NCI-H82 treated with DMSO at 0.1 percent for 48 hours (cell line): ENCODE measurements at regions not wholly inside any gene's neighbourhood (a gene's known extent, or its start where the extent isn't known, plus 50 kb on each side); places are given as distances from the start of the nearest gene placed in this dataset.

Experiments used
- DNase-seq: peaks from one replicate; lab custom pipeline; 2025; ENCODE audit not compliant: unreplicated experiment; lab: John Stamatoyannopoulos, UW

- no peak for DNase-seq
Observed at GRCh38 chr14:73800970-73801515, 50.6 kb upstream of the PTGR2 start.

DNA sequence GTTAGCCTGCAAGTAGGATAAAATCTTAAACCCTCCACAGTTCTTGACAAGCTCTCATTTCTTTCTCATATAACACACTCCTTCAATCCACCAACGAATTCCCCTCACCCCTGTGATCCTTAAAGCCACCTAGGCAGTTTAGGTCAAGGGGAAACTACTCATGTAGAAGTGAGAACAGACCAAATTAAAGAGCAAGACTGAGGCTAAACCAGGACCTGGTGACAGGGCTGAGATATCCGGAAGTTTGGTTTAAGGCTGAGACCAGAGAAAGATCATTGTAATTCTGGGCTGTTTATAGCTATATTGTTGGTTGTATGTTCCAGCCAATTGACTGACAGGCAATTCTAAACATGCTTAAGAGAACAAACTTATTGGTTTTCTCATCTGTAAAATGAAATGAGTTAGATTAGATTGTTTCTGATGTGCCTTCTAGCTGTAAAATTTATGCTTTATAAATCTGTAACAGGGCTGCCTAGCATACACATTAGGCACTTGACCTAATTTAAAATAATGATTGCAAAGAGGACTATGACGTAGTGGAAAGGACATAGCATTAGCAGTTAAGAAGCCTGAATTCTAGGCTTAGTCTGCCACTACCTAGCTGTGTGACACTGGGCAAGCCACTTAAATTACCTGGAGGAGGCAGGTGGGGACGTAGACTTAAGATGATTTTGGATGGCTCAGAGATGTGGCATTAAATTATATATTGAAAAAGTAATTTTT, 53.9 kb upstream of the PTGR2 start:
- DNase-seq: no peak

DNA sequence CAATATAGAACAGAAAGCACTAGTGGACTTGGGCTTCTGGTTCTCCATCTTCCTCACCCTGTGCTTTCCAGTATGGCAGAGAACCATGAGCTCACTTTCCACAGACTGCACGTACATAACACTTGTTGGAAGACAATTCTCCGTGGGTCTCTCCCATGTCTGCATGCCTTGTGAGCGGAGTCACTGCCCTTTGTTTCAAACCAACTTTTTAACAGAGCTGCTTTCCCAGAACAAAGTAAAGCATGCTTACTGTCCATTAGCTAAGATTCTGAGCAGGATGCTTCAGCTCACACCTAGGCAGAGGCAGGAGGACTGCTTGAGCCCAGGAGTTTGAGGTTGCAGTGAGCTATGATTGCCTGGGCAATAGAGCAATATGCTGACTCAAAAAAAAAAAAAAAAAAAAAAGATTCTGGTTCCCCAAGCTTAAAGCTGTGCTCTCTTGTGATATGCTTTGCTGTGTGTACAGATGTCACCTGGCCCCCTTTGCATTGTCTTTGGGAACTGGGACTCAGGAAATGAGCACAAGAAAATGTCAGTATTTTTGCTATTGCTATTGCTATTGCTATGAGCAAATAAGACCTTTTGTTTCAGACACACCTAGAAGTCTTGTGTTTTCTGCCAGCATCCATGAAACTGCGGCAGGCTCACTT, 54.6 kb upstream of the PTGR2 start:
- DNase-seq: no peak

- DNase-seq: no peak
Observed at GRCh38 chr14:73796415-73796814, 55.2 kb upstream of the PTGR2 start.

DNA sequence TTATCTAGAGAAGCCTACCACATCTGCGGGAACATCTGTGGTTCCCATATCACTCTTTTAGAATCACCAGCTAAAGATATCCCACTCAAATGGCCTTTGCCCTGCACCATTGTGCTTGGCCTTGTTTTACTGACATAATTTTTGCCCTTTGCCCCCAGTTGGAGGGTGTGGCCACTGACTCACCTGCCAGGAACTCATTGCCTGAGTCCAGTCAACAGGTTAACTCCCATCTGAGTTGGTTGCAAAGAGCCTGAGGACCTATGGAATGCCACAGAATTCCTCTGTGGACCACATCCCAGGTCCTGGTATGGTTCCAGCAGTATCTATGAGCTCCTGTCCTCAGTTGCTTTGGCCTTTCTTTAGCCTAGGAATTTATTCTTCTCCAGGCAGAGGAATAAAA, 55.7 kb upstream of the PTGR2 start:
- DNase-seq: no peak

DNA sequence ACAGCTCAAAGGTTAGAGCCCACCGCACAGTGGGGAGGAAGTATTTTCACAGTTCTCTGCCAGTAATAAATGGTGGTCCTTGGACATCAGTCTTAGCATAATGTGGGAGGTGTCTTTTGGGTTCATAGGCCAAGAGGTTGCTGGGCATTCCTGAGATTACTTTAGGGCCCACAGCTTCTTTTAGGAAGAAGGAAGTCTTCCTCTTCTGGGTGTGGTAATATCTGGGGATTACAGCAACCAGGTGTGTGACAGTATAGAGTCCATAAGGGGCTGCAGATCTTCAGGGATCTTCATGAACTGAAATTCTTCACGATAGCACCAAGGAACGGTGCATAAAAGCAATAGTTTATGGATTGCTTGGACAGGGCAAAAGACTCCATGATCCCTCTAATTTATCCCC, 56.2 kb upstream of the PTGR2 start:
- no peak for DNase-seq

- DNase-seq: no peak
Observed at GRCh38 chr14:73794146-73794545, 57.5 kb upstream of the PTGR2 start.

GRCh38 chr14:73792481-73792880, 59.1 kb upstream of the PTGR2 start:
- no peak for DNase-seq

DNA sequence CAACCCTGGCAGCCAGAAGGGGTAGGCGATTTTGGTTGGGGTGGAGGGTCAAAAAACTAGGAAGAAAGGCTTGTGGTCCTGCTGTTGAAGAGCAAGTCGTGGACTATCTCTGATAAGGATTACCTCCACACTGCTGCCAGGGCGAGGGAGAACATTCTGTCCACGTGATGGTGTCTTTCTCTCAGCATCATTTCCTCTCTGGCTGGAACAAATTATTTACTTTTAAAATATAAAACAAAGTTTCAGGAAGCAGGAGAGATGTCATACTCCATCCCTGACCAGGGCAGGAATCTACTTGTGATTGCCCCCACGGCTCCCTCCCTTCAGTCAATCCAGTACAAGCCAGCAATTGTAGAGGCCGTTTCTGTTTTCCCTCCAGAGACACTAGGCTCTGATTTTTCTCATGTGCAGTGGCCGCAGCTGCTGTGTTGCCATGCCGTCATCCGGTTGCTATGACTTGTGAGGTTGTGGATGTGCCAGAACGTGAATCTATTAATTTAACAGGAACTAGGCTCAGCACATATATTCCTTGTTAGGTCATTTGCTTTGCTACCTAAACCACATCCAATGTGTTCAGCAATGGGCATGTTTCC, 61.5 kb upstream of the PTGR2 start:
- no peak for DNase-seq

DNA sequence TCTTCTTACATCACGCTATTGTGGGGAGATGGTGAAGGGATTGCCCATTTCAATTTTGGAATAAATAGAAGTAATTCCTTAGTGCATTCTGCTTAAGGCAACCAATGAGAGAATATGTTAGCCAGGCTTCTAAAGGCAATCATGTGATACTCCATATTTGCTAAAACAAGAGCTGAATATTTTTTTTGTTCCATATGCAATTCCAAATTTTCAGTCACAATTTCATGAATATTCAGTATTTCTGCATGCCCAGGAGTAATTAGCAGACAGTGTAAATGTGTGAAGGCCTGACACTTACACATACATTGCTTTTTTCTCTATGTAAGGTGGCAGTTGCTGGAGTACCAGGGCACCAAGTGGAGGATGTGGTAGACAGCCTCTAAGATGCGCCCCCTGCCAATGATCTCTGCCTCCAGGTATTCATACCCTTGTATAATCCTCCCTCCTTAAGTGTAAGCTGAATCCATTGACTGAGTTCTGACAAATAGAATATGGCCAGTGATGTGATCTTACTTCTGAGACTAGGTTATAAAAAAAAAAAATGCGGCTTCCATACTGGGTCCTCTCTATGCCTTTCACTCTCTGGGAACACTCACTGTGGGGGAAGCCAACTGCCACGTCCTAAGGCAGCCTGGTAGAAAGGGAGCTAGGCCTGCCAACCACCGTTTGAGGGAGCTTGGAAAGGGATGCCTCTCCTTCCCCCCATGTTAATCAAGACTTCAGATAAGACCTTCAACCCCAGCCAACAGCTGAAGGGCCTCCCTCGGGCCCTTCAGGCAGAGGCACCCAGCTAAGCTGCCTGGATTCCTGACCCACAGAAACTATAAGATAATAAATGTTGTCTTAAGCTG, 62.7 kb upstream of the PTGR2 start:
- no peak for DNase-seq

GRCh38 chr14:73788317-73788598, 63.4 kb upstream of the PTGR2 start:
- no peak for DNase-seq

- DNase-seq: no peak
Observed at GRCh38 chr14:73787486-73788316, 63.9 kb upstream of the PTGR2 start.

- no peak for DNase-seq
Observed at GRCh38 chr14:73786636-73787485, 64.8 kb upstream of the PTGR2 start.

DNA sequence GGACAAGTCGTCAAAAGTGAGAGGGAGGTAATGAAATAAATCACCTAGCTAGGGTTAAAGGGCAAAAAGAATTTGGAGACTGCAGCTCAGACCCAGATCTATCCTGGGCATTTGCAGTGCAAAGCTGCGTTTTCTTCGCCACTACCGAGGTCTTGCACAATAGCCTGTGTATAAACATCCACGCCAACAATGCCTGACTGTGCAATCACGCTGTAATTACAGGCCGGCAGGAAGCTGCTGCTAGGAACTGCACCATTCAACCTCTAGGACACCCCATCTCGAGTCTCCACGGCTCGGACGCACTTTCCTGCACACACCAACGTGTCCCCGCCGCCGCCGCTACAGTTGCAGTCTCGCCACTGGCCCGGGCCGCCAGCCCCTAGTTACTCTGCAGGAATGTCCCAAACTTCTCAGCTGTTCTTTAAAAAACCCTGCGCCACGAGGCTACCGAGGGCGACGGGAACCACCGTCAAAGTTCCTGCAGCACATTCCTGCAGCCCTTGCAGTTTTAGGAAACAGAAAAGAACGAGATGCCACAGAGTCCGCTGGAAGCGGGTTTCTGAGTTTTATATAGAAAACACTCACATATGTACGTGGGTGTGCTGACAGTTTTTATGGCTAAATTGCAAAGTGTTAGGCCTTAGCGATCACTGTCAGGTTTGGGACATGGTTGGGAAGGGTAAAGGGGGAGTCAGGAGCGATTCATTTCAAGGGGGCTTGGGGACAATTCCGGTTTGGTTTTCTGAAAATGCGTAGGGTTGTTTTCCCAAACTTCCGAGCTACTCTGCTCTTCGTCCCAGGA, 65.6 kb upstream of the PTGR2 start:
- DNase-seq: no peak

GRCh38 chr14:73785336-73785833, 66.2 kb upstream of the PTGR2 start:
- no peak for DNase-seq

DNA sequence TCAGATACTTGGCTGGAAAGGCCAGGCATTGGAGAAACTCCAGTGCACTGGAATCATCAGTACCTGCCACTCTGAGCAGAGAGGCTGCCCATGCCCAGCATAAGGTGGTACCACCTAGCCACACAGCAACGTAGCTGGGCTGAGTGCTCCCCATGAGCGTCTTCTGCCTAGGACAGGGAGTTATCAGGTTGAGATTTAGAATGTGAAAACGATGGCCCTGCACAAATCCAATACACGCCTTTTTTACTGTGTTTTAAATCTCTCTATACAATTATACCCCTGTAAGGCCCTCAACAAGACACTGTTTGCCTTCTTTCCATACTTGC, 66.7 kb upstream of the PTGR2 start:
- DNase-seq: no peak

DNA sequence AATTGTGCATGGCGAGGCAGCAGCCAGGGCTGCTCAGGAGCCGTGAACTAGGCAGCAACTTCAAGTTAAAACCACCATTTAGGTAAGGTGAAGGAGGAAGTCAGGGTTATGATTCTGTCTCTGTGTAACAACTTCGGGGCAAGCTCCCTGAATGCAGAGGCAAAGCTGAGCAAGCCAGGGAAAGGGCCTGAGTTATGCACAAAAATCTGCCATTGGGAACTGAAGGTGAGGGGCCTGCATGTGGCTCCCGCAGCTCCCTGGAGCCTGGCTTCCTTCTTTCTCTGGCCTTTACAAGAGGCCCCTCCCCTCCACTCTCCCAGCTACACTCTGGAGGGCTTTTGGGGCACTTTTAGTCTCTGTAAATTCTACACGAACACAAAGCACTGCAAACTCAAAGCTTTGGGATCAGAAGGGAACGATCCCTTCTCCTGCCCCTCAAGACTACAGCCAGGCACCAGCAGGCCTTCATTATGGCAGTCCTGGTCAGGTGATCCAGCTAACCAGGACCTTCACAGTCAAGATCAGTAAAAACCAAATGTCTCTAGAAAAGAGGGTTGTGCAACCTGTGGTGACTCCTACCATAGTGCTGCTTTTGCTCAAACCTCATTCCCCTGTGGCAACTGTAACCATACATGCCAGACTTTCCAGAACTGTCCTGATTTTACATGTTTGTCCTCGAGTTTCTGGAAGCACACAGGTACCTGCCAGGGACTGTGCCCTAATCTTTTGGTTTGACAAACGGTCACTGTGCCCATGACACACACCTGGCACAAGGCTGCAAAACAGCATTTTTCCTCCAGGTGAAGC, 67.2 kb upstream of the PTGR2 start:
- no peak for DNase-seq

GRCh38 chr14:73783107-73783727, 68.4 kb upstream of the PTGR2 start:
- no peak for DNase-seq
